OCI-LY1 (cell line): ENCODE measurements at regions not wholly inside any gene's neighbourhood (a gene's known extent, or its start where the extent isn't known, plus 50 kb on each side); places are given as distances from the start of the nearest gene placed in this dataset.

Experiments used
- EZH2 ChIP-seq: fragments of 200-600 bp; sonication (generic), shearing (Covaris generic); IDR thresholded peaks from 2 replicates; pipeline ENCODE4 v1.8.0; 2017; ENCODE audit warnings: borderline replicate concordance, mixed run types, mild to moderate bottlenecking, antibody characterized with exemption, low read length, moderate library complexity, mixed read lengths
- TF ChIP-seq, protein P1 (sequence below): fragments of 200-600 bp; sonication (generic), shearing (Covaris generic); IDR thresholded peaks from 2 replicates; pipeline ENCODE4 v1.5.1; 2017; ENCODE audit warnings: mild to moderate bottlenecking, antibody characterized with exemption, low read length, moderate library complexity, mixed read lengths

DNA sequence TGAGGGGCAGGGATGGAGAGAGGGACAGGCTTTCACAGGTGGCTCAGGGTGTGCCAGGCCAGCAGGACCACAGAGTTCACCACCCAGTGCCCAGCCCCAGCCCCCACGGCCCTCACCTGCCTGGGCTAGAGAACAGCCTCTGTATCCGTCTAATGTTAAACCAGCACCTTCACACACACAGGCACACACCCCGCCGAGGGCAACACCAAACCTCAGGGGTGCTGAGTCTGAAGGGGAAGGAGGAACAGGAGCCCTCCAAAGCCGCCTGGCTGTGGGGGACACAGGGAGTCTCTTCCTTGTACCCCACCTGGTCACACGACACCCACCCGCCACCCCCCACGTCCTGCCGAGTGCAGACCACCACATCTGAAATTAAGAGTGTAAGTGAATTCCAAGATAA lies 205.8 kb upstream of the SALL3 start:
- TF ChIP-seq, protein P1, sequence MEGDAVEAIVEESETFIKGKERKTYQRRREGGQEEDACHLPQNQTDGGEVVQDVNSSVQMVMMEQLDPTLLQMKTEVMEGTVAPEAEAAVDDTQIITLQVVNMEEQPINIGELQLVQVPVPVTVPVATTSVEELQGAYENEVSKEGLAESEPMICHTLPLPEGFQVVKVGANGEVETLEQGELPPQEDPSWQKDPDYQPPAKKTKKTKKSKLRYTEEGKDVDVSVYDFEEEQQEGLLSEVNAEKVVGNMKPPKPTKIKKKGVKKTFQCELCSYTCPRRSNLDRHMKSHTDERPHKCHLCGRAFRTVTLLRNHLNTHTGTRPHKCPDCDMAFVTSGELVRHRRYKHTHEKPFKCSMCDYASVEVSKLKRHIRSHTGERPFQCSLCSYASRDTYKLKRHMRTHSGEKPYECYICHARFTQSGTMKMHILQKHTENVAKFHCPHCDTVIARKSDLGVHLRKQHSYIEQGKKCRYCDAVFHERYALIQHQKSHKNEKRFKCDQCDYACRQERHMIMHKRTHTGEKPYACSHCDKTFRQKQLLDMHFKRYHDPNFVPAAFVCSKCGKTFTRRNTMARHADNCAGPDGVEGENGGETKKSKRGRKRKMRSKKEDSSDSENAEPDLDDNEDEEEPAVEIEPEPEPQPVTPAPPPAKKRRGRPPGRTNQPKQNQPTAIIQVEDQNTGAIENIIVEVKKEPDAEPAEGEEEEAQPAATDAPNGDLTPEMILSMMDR: no peak
- no peak for TF ChIP-seq EZH2
